Bronchial epithelial cell (primary cell): ENCODE measurements at regions not wholly inside any gene's neighbourhood (a gene's known extent, or its start where the extent isn't known, plus 50 kb on each side); places are given as distances from the start of the nearest gene placed in this dataset.

ENCODE experiments used
- DNase-seq: peaks from one replicate; pipeline ENCODE4 v3.0.0-alpha.2; 2010; ENCODE audit warnings: low read depth
- FAIRE-seq: peaks from 2 replicates; lab custom pipeline; 2011; peaks lifted over from hg19 to GRCh38; lab: Jason Lieb, UNC
- H3K27me3 ChIP-seq: 2 replicates; pipeline ENCODE4 v1.5.1; 2011; ENCODE audit warnings: low read length; ENCODE audit not compliant: control insufficient read depth, insufficient read depth
- H3K36me3 ChIP-seq: 2 replicates; pipeline ENCODE4 v1.5.1; 2011; ENCODE audit warnings: low read length; ENCODE audit not compliant: control insufficient read depth, insufficient read depth
- H3K4me3 ChIP-seq: 2 replicates; pipeline ENCODE4 v1.5.1; 2011; ENCODE audit warnings: mild to moderate bottlenecking, low read depth, low read length, control low read depth
- TF ChIP-seq, protein P1 (sequence below): IDR thresholded peaks from 2 replicates; pipeline ENCODE4 v1.5.1; 2011; ENCODE audit warnings: mild to moderate bottlenecking, moderate library complexity, low read length, control low read depth, inconsistent platforms; ENCODE audit not compliant: insufficient read depth, severe bottlenecking

DNA sequence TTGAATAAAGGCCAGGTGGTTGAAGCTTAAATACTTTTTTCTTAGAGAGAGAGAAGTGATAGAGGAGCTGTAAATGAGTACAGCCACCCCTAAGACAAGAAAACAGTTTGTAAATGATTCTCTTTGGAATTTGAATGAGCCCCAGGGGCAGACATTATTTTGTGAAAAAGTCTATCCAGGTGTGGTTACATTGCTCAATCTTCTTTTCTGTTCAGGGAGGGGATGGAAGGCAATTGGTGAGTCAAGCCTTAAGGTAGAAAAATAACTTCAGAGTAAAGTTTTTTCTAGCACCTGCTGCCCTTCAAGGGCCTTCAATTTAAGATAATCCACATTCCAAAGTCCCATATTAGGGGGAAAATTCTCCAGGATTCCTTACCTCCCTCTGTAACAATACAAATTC is 646.7 kb downstream of the PDHA2 start:
- DNase-seq (peak; percentile 2), FAIRE-seq (no peak)
- TF ChIP-seq, protein P1, sequence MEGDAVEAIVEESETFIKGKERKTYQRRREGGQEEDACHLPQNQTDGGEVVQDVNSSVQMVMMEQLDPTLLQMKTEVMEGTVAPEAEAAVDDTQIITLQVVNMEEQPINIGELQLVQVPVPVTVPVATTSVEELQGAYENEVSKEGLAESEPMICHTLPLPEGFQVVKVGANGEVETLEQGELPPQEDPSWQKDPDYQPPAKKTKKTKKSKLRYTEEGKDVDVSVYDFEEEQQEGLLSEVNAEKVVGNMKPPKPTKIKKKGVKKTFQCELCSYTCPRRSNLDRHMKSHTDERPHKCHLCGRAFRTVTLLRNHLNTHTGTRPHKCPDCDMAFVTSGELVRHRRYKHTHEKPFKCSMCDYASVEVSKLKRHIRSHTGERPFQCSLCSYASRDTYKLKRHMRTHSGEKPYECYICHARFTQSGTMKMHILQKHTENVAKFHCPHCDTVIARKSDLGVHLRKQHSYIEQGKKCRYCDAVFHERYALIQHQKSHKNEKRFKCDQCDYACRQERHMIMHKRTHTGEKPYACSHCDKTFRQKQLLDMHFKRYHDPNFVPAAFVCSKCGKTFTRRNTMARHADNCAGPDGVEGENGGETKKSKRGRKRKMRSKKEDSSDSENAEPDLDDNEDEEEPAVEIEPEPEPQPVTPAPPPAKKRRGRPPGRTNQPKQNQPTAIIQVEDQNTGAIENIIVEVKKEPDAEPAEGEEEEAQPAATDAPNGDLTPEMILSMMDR, result no peak
- H3K4me3 ChIP-seq, result no peak overlapping the region
- H3K27me3 ChIP-seq, result no peaks in the 10 kb centered on the region
- no peaks in the 10 kb centered on the region for H3K36me3 ChIP-seq

DNA sequence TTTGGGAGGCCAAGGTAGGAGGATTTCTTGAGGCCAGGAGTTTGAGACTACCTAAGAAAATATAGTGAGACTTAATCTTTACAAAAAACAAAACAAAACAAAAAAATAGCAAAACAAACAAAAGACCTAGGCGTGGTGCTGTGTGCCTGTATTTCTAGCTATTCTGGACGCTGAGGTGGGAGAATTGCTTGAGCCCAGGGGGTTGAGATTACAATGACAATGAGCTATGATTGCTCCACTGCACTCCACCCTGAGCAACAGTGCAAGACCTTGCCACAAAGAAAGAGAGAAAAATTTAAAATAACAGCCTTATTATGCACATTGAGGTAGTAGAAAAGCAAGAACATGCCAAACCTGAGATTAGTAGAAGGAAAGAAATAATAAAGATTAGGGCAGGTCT is 657.7 kb downstream of the PDHA2 start:
- FAIRE-seq (no peak), DNase-seq (no peak)
- TF ChIP-seq, protein P1, result no peak
- Histone ChIP-seq H3K4me3 (no peak overlapping the region), H3K36me3 (no peaks in the 10 kb centered on the region), H3K27me3 (no peaks in the 10 kb centered on the region)

DNA sequence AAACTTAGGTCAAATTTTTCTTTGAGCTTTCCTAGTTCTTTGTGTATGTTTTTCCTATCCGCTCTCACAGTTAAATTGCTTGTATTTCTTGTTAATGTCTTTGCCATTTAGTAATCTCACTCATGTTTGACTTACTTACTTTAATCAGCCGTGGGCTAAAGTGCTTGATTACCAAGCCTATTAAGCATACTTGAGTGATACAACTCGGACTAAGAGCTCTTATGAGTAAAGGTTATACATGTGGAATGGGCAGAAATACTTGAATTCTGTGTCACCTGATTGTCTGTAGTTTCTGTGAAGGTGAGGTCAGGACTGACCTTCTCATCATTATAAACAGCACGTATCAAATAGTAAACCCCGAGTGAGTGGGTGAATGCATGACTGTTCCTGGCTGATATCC is 664.5 kb downstream of the PDHA2 start:
- FAIRE-seq, result no peak
- DNase-seq, result peak; percentile 17
- TF ChIP-seq, protein P1, result no peak
- Histone ChIP-seq H3K27me3 (no peaks in the 10 kb centered on the region), H3K36me3 (no peaks in the 10 kb centered on the region), H3K4me3 (no peak overlapping the region)

DNA sequence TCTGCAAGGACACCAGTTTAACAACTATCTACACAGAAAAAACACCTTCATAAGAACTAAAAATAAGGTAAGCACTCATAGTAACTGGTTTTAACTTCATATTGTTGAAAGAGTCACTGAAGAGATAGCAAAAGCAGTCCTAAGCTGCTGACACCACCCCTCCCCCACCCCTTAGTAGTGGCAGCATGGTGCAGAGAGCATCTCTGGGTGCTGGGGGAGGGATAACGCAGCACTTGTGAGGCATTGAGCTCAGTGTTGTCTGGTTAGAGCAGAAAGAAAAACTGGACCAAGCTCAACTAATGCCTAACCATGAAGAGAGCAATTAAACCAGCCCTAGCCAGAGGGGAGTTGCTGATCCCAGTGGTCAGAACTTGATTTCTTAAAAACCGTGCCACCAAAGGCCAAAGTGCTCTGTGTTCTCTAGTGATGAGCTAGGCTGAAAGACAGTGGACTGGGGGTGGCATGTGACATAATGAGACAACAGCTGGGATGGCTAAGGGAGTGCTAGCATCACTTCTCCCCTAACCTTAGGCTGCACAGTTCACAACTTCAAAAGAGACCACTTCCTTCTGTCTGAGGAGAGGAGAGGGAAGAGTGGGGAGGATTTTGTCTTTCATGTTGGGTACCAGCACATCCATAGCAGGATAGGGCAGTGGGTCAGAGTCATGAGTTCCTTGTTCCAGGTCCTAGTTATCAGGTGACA is 669.3 kb downstream of the PDHA2 start:
- no peak overlapping the region for H3K4me3 ChIP-seq
- no peaks in the 10 kb centered on the region for H3K27me3 ChIP-seq
- H3K36me3 ChIP-seq, result no peaks in the 10 kb centered on the region
- TF ChIP-seq, protein P1, result no peak
- no peak for FAIRE-seq
- no peak for DNase-seq

DNA sequence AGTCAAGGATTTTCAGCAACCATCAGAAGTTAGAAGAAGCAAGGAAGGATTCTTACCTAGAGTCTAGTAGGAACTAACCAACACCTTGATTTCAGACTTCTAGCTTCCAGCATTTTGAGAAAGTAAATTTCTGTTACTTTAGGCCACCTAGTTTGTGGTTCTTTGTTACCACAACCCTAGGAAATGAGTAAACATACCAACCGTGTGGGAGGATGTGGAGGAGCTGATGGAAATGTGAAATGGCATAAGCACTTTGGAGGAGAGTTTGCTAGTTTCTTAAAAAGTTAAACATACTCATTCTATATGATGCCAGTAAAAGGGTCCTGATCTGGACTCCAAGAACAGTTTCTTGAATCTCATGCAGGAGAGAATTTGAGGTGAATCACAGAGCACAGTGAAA is 679.4 kb downstream of the PDHA2 start:
- Histone ChIP-seq H3K27me3 (no peaks in the 10 kb centered on the region), H3K4me3 (no peak overlapping the region), H3K36me3 (no peaks in the 10 kb centered on the region)
- TF ChIP-seq, protein P1, result no peak
- no peak for DNase-seq
- no peak for FAIRE-seq

DNA sequence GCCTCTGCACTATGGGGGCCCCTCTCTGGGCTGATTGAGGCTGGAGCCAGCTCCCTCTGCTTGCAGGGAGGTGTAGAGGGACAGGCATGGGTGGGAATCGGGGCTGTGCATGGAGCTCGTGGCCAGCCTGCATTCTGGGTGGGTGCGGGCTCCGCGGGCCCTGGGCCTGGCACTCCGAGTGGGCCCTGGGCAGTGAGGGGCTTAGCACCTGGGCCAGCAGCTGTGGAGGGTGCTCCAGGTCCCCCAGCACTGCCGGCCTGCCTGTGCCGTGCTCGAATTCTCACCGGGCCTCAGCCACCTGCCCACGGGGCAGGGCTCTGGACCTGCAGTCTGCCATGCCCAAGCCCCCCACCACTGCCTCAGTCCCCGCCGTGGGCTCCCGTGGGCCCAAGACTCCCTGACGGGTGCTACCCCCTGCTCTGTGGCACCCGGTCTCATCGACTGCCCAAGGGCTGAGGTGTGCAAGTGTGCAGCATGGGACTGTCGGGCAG is 681.2 kb downstream of the PDHA2 start:
- Histone ChIP-seq H3K36me3 (no peaks in the 10 kb centered on the region), H3K27me3 (no peaks in the 10 kb centered on the region), H3K4me3 (no peak overlapping the region)
- FAIRE-seq, result no peak
- TF ChIP-seq, protein P1, result no peak
- DNase-seq, result no peak
